ENCODE measurements at regions not wholly inside any gene's neighbourhood (a gene's known extent, or its start where the extent isn't known, plus 50 kb on each side); places are given as distances from the start of the nearest gene placed in this dataset.
"Not testable (repeated sequence)": the region's sequence is repeated elsewhere in the genome, so short reads cannot be mapped to it uniquely, and the experiment has no call there.

GRCh38 chr15:62908341-62908740 is 134.2 kb upstream of the TPM1 start:
- TF ChIP-seq CTCF (IDR thresholded peaks at IDR 0.05 in 8 of 11, conservative IDR thresholded peaks at IDR 0.05 in 3 of 11); POLR2AphosphoS5 (IDR thresholded peaks at IDR 0.05): not testable (repeated sequence)
